ENCODE measurements at regions not wholly inside any gene's neighbourhood (a gene's known extent, or its start where the extent isn't known, plus 50 kb on each side); places are given as distances from the start of the nearest gene placed in this dataset.

GRCh38 chr5:109927639-109928038 is 237.9 kb downstream of the MAN2A1 start (continued):
- TF ChIP-seq, protein P1, sequence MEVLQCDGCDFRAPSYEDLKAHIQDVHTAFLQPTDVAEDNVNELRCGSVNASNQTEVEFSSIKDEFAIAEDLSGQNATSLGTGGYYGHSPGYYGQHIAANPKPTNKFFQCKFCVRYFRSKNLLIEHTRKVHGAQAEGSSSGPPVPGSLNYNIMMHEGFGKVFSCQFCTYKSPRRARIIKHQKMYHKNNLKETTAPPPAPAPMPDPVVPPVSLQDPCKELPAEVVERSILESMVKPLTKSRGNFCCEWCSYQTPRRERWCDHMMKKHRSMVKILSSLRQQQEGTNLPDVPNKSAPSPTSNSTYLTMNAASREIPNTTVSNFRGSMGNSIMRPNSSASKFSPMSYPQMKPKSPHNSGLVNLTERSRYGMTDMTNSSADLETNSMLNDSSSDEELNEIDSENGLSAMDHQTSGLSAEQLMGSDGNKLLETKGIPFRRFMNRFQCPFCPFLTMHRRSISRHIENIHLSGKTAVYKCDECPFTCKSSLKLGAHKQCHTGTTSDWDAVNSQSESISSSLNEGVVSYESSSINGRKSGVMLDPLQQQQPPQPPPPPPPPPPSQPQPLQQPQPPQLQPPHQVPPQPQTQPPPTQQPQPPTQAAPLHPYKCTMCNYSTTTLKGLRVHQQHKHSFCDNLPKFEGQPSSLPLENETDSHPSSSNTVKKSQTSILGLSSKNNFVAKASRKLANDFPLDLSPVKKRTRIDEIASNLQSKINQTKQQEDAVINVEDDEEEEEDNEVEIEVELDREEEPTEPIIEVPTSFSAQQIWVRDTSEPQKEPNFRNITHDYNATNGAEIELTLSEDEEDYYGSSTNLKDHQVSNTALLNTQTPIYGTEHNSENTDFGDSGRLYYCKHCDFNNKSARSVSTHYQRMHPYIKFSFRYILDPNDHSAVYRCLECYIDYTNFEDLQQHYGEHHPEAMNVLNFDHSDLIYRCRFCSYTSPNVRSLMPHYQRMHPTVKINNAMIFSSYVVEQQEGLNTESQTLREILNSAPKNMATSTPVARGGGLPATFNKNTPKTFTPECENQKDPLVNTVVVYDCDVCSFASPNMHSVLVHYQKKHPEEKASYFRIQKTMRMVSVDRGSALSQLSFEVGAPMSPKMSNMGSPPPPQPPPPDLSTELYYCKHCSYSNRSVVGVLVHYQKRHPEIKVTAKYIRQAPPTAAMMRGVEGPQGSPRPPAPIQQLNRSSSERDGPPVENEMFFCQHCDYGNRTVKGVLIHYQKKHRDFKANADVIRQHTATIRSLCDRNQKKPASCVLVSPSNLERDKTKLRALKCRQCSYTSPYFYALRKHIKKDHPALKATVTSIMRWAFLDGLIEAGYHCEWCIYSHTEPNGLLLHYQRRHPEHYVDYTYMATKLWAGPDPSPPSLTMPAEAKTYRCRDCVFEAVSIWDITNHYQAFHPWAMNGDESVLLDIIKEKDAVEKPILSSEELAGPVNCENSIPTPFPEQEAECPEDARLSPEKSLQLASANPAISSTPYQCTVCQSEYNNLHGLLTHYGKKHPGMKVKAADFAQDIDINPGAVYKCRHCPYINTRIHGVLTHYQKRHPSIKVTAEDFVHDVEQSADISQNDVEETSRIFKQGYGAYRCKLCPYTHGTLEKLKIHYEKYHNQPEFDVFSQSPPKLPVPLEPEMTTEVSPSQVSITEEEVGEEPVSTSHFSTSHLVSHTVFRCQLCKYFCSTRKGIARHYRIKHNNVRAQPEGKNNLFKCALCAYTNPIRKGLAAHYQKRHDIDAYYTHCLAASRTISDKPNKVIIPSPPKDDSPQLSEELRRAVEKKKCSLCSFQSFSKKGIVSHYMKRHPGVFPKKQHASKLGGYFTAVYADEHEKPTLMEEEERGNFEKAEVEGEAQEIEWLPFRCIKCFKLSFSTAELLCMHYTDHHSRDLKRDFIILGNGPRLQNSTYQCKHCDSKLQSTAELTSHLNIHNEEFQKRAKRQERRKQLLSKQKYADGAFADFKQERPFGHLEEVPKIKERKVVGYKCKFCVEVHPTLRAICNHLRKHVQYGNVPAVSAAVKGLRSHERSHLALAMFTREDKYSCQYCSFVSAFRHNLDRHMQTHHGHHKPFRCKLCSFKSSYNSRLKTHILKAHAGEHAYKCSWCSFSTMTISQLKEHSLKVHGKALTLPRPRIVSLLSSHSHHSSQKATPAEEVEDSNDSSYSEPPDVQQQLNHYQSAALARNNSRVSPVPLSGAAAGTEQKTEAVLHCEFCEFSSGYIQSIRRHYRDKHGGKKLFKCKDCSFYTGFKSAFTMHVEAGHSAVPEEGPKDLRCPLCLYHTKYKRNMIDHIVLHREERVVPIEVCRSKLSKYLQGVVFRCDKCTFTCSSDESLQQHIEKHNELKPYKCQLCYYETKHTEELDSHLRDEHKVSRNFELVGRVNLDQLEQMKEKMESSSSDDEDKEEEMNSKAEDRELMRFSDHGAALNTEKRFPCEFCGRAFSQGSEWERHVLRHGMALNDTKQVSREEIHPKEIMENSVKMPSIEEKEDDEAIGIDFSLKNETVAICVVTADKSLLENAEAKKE (CRISPR knock-in tag; IDR thresholded peaks at IDR 0.05), result no peak
- TF ChIP-seq NANOG (IDR thresholded peaks at IDR 0.05; ENCODE audit: borderline replicate concordance), result no peak
- TF ChIP-seq EZH2 (IDR thresholded peaks at IDR 0.05; ENCODE audit: low read depth, unreplicated experiment), result no peak
- no peak for TF ChIP-seq CREB1 (CRISPR knock-in tag; IDR thresholded peaks at IDR 0.05; ENCODE audit: low read depth)
- no peak for TF ChIP-seq ZNF331 (CRISPR knock-in tag; IDR thresholded peaks at IDR 0.05; ENCODE audit: low read depth)
- TF ChIP-seq ZNF114 (CRISPR knock-in tag; IDR thresholded peaks at IDR 0.05), result no peak
- TF ChIP-seq EZH2phosphoT487 (IDR thresholded peaks at IDR 0.05; ENCODE audit: unreplicated experiment), result no peak
- no peak for TF ChIP-seq STAT1 (IDR thresholded peaks at IDR 0.05; ENCODE audit: unreplicated experiment)
- no peak for TF ChIP-seq JUNB (IDR thresholded peaks at IDR 0.05; ENCODE audit: unreplicated experiment)

GRCh38 chr5:109928046-109928445 is 238.3 kb downstream of the MAN2A1 start:
- Histone ChIP-seq H3K27ac (ENCODE audit: low read depth) (no peak overlapping the region), H3K9me2 (ENCODE audit: insufficient read depth) (no peaks in the 10 kb centered on the region), H3F3A (replicated peaks; ENCODE audit: low read depth) (no peaks in the 10 kb centered on the region), H3K79me2 (replicated peaks; ENCODE audit: insufficient read depth) (no peaks in the 10 kb centered on the region), H2AFZ (no peak overlapping the region), H3K36me3 (ENCODE audit: insufficient read depth) (no peaks in the 10 kb centered on the region), H3K4me2 (no peak overlapping the region), H4K20me1 (replicated peaks; ENCODE audit: insufficient read depth) (no peaks in the 10 kb centered on the region), H3K4me1 (ENCODE audit: insufficient read depth) (peaks cover 6% of the 10 kb centered on the region; the same call in 1 of the 2 replicates), H3K4me3 (no peak overlapping the region), H3K27me3 (ENCODE audit: insufficient read depth) (no peaks in the 10 kb centered on the region)
- no peaks in the 10 kb centered on the region for H3K36me3 Mint-ChIP-seq (ENCODE audit: low read depth)
- no peak overlapping the region for H3K4me3 Mint-ChIP-seq
- H3K4me1 Mint-ChIP-seq, result peaks cover 13% of the 10 kb centered on the region
- DNase-seq (ENCODE audit: low spot score), result no peak
- peaks cover 6% of the 10 kb centered on the region for H3K27me3 Mint-ChIP-seq (ENCODE audit: insufficient read depth, low read depth, poor library complexity)
- ATAC-seq, result no peak
- no peak overlapping the region for H3K27ac Mint-ChIP-seq
- H3K9me3 Mint-ChIP-seq, result no peaks in the 10 kb centered on the region
- TF ChIP-seq ZNF114 (CRISPR knock-in tag; IDR thresholded peaks at IDR 0.05) (no peak), EZH2phosphoT487 (IDR thresholded peaks at IDR 0.05; ENCODE audit: unreplicated experiment) (no peak), ZNF331 (CRISPR knock-in tag; IDR thresholded peaks at IDR 0.05; ENCODE audit: low read depth) (no peak), NANOG (IDR thresholded peaks at IDR 0.05; ENCODE audit: borderline replicate concordance) (no peak), POLR2AphosphoS5 (IDR thresholded peaks at IDR 0.05; ENCODE audit: low read depth) (no peak), CREB1 (CRISPR knock-in tag; IDR thresholded peaks at IDR 0.05; ENCODE audit: low read depth) (no peak)
- TF ChIP-seq, protein P1 (CRISPR knock-in tag; IDR thresholded peaks at IDR 0.05), result no peak

Measured in GM23338 (cell line).